Ovary (tissue), 7 donors: ENCODE measurements at regions not wholly inside any gene's neighbourhood (a gene's known extent, or its start where the extent isn't known, plus 50 kb on each side); places are given as distances from the start of the nearest gene placed in this dataset.

Source experiments
- DNase-seq, 5 donors: peaks; one replicate each; pipeline ENCODE4 v3.0.0-alpha.2; 2019 to 2020
- H3K27ac ChIP-seq, 2 donors: fragments of 200-600 bp; one replicate each; pipeline versions ENCODE4 v1.5.1 to v1.8.0; 2019 to 2022
- H3K27me3 ChIP-seq: fragments of 200-600 bp; one replicate; pipeline ENCODE4 v1.8.0; 2022
- H3K36me3 ChIP-seq: fragments of 200-600 bp; sonication (generic); one replicate; pipeline ENCODE4 v1.5.1; 2019
- H3K4me1 ChIP-seq: one replicate; pipeline ENCODE4 v1.8.1; 2013; ENCODE audit warnings: mild to moderate bottlenecking, moderate library complexity; ENCODE audit not compliant: insufficient read depth
- H3K4me3 ChIP-seq: fragments of 200-600 bp; sonication (generic); one replicate; pipeline ENCODE4 v1.5.1; 2017
- H3K9me3 ChIP-seq, 2 donors: fragments of 200-600 bp in 1 of 2; sonication (generic) in 1 of 2; one replicate each; pipeline versions ENCODE4 v1.5.1 to v1.8.1; 2013 to 2019; ENCODE audit warnings: mild to moderate bottlenecking in 1 of 2, moderate library complexity in 1 of 2
- EP300 ChIP-seq: sonication (generic); formaldehyde crosslinking; IDR thresholded peaks from one replicate; pipeline ENCODE4 v1.6.1; 2017; ENCODE audit warnings: antibody characterized with exemption
- POLR2A ChIP-seq: fragments of 450-650 bp; IDR thresholded peaks from one replicate; pipeline ENCODE4 v1.6.1; 2017; ENCODE audit warnings: antibody characterized with exemption, mild to moderate bottlenecking, moderate library complexity
- WGBS, 3 donors: extraction: QIAGEN DNeasy Blood & Tissue Kit in 1 of 3; methylation state at CpG; one replicate each; pipeline versions ENCODE4 v1.1.5 to v1.1.7; 2013 to 2017; 5-methylcytosine and 5-hydroxymethylcytosine counted together
- intact Hi-C, 4 donors: fragments of 100-400 bp; cut with DNase I; formaldehyde crosslinking; loops; one replicate each; pipeline versions ENCODE4 v1.11.0 to v1.15.1; 2022 to 2023
- TF ChIP-seq, protein P1 (sequence below), 3 donors: fragments of 450-650 bp in 2 of 3; fragments of 200-600 bp in 1 of 3; IDR thresholded peaks; one replicate each; pipeline versions ENCODE4 v1.5.1 to v1.8.0; 2016 to 2022; ENCODE audit warnings: antibody characterized with exemption in 3 of 3, mild to moderate bottlenecking in 1 of 3
- donor health status: DM: no; HTN: no; CAD: no; lungs with moderate emphysema.
- donor health status: DM: no; HTN: no; CAD: no.
- donor health status: Bipolar disorder and iron deficiency.
- donor health status: DM: no; HTN: no; CAD: no.
- donor health status: DM: yes; HTN: yes; CAD: no.

DNA sequence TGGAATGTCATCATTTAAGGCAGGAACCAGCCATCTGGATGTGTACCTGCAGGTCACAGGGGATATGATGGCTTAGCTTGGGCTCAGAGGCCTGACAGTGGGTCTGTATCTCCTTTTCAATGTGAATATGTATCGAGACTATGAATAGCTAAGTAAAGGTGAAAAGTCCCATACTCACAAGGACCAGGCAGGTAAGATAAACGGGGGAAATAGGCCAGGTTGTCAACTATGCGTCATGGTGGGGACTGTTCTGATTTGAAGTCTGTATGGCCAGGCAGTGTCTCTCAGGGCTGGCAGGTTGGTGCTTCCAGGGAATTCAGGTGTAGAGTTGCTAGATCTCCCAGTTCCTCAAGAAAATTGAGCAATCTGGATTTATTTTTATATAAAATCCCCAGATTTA is 987.9 kb upstream of the WWC1 start:
- DNase-seq, result no peak
- no peak for TF ChIP-seq EP300
- no peak for TF ChIP-seq POLR2A
- TF ChIP-seq, protein P1, sequence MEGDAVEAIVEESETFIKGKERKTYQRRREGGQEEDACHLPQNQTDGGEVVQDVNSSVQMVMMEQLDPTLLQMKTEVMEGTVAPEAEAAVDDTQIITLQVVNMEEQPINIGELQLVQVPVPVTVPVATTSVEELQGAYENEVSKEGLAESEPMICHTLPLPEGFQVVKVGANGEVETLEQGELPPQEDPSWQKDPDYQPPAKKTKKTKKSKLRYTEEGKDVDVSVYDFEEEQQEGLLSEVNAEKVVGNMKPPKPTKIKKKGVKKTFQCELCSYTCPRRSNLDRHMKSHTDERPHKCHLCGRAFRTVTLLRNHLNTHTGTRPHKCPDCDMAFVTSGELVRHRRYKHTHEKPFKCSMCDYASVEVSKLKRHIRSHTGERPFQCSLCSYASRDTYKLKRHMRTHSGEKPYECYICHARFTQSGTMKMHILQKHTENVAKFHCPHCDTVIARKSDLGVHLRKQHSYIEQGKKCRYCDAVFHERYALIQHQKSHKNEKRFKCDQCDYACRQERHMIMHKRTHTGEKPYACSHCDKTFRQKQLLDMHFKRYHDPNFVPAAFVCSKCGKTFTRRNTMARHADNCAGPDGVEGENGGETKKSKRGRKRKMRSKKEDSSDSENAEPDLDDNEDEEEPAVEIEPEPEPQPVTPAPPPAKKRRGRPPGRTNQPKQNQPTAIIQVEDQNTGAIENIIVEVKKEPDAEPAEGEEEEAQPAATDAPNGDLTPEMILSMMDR (IDR thresholded peaks at IDR 0.05), result no peak
- Histone ChIP-seq H3K4me1 (no peaks in the 10 kb centered on the region), H3K27me3 (no peaks in the 10 kb centered on the region), H3K4me3 (no peak overlapping the region), H3K9me3 (no peaks in the 10 kb centered on the region), H3K36me3 (no peaks in the 10 kb centered on the region), H3K27ac (no peak overlapping the region)
- whole genome bisulfite sequencing, 3 donors, result 89 to 92% (median 90%) methylated on average over 3 of the region's 3 CpGs
- intact Hi-C loops, result no loop called here

GRCh38 chr5:167304834-167305469 is 986.5 kb upstream of the WWC1 start:
- H3K9me3 ChIP-seq, result no peaks in the 10 kb centered on the region
- no peak overlapping the region for H3K4me3 ChIP-seq
- TF ChIP-seq EP300 (no peak), POLR2A (no peak)
- TF ChIP-seq, protein P1 (IDR thresholded peaks at IDR 0.05), result no peak
- H3K27ac ChIP-seq, result no peak overlapping the region
- H3K27me3 ChIP-seq, result no peaks in the 10 kb centered on the region
- no peak for DNase-seq
- no peaks in the 10 kb centered on the region for H3K36me3 ChIP-seq
- no peaks in the 10 kb centered on the region for H3K4me1 ChIP-seq
- intact Hi-C loops, result no loop called here
- WGBS, 3 donors, result 61 to 67% (median 65%) methylated on average over 6 of the region's 6 CpGs

- H3K36me3 ChIP-seq, result no peaks in the 10 kb centered on the region
- TF ChIP-seq, protein P1 (IDR thresholded peaks at IDR 0.05), result no peak
- TF ChIP-seq EP300, result no peak
- no peaks in the 10 kb centered on the region for H3K9me3 ChIP-seq
- no peak overlapping the region for H3K27ac ChIP-seq
- intact Hi-C loops, result no loop called here
- H3K4me3 ChIP-seq, result no peak overlapping the region
- 79 to 81% (median 80%) methylated on average over 9 of the region's 9 CpGs for WGBS, 3 donors
- DNase-seq, result no peak
- H3K27me3 ChIP-seq, result no peaks in the 10 kb centered on the region
- H3K4me1 ChIP-seq, result no peaks in the 10 kb centered on the region
These were observed 985.7 kb upstream of the WWC1 start for GRCh38 chr5:167305591-167306213.

DNA sequence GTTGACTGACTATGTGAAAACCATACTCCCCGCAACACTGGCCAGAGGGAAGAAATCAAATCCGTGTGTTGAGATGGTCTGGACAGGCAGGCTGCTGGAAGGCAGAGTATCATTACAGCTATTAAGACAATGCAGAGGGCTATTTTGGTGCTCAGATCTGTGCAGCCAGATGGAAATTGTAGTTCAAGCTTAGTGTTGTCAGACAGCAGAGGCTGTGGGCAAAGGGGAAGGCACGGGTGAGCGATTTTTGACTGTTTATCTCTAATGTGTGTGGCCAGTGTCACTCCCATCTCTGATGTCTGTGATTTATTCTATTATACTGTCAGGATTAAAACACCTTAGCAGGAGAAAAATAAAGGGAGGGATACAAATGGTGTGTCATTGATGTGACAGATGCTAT is 984.4 kb upstream of the WWC1 start:
- 82 to 88% (median 85%) methylated on average over 4 of the region's 4 CpGs for WGBS, 3 donors
- DNase-seq, result no peak

GRCh38 chr5:167308466-167308865 is 983.0 kb upstream of the WWC1 start:
- DNase-seq, result peak in 2 of 5 donors; percentile 21 to 48
- Histone ChIP-seq H3K27ac (no peak overlapping the region), H3K9me3 (no peaks in the 10 kb centered on the region), H3K4me3 (no peak overlapping the region), H3K36me3 (no peaks in the 10 kb centered on the region), H3K27me3 (no peaks in the 10 kb centered on the region), H3K4me1 (no peaks in the 10 kb centered on the region)
- TF ChIP-seq, protein P1 (IDR thresholded peaks at IDR 0.05), result no peak
- TF ChIP-seq POLR2A (no peak), EP300 (no peak)
- 27 to 51% (median 49%) methylated on average over 5 of the region's 5 CpGs for whole genome bisulfite sequencing, 3 donors
- intact Hi-C loops, result no loop called here

More for the DNA sequence above, 984.4 kb upstream of the WWC1 start:
- TF ChIP-seq POLR2A, result no peak
- Histone ChIP-seq H3K36me3 (no peaks in the 10 kb centered on the region), H3K27me3 (no peaks in the 10 kb centered on the region), H3K4me3 (no peak overlapping the region), H3K9me3 (no peaks in the 10 kb centered on the region), H3K27ac (no peak overlapping the region), H3K4me1 (no peaks in the 10 kb centered on the region)
- intact Hi-C loops, result no loop called here
